PC-9 (cell line): ENCODE measurements at regions not wholly inside any gene's neighbourhood (a gene's known extent, or its start where the extent isn't known, plus 50 kb on each side); places are given as distances from the start of the nearest gene placed in this dataset.

Source experiments
- BruUV-seq: library from RNA; stranded (reverse); fragments of 400-500 nt; replicated peaks from 2 replicates; lab custom pipeline; 2021; lab: Mats Ljungman, UMichigan
- CTCF ChIA-PET: fragments of 300-600 bp; sonication (Branson Sonifier 250); formaldehyde crosslinking; loops from one replicate; lab custom pipeline; 2022; ENCODE audit warnings: antibody characterized with exemption; lab: Charles Lee
- POLR2A ChIA-PET: fragments of 300-600 bp; sonication (Branson Sonifier 250); formaldehyde crosslinking; loops from one replicate; lab custom pipeline; 2022; ENCODE audit warnings: antibody characterized with exemption; ENCODE audit not compliant: unreplicated experiment; lab: Charles Lee
- DNase-seq, 2 experiments: peaks; one replicate each; pipeline versions ENCODE4 v3.0.0 to v3.0.0-alpha.2; 2015 to 2022; ENCODE audit warnings: mixed read lengths in 1 of 2
- H2AFZ ChIP-seq: fragments of 200-600 bp; sonication (generic); 2 replicates; pipeline ENCODE4 v1.8.1; 2017; ENCODE audit warnings: antibody characterized with exemption
- H3F3A ChIP-seq: fragments of 200-600 bp; sonication (generic); 2 replicates; pipeline ENCODE4 v1.8.1; 2017; ENCODE audit warnings: antibody characterized with exemption, mild to moderate bottlenecking, low read depth; ENCODE audit not compliant: insufficient read depth
- H3K27ac ChIP-seq: fragments of 200-600 bp; sonication (generic); 2 replicates; pipeline ENCODE4 v1.6.1; 2016; ENCODE audit warnings: mixed run types
- H3K27me3 ChIP-seq: fragments of 200-600 bp; sonication (generic); 2 replicates; pipeline ENCODE4 v1.6.1; 2016; ENCODE audit warnings: low read depth, mixed run types; ENCODE audit not compliant: insufficient read depth
- H3K36me3 ChIP-seq: fragments of 200-600 bp; sonication (generic); 2 replicates; pipeline ENCODE4 v1.6.1; 2016; ENCODE audit warnings: low read depth, mixed run types
- H3K4me1 ChIP-seq: fragments of 200-600 bp; sonication (generic); replicated peaks from 2 replicates; pipeline ENCODE4 v1.6.1; 2016; ENCODE audit warnings: mixed run types; ENCODE audit not compliant: insufficient read depth
- H3K4me2 ChIP-seq: fragments of 200-600 bp; sonication (generic); 2 replicates; pipeline ENCODE4 v1.6.1; 2017; ENCODE audit warnings: mixed run types
- H3K4me3 ChIP-seq: fragments of 200-600 bp; sonication (generic); 2 replicates; pipeline ENCODE4 v1.6.1; 2016; ENCODE audit warnings: mixed run types
- H3K79me2 ChIP-seq: fragments of 200-600 bp; sonication (generic); 2 replicates; pipeline ENCODE4 v1.6.1; 2017; ENCODE audit warnings: low read depth, mixed run types
- H3K9me2 ChIP-seq: fragments of 200-600 bp; sonication (generic); 2 replicates; pipeline ENCODE4 v1.8.1; 2017; ENCODE audit warnings: mild to moderate bottlenecking; ENCODE audit not compliant: insufficient read depth
- H3K9me3 ChIP-seq: fragments of 200-600 bp; sonication (generic); 2 replicates; pipeline ENCODE4 v1.8.1; 2016; ENCODE audit warnings: low read depth; ENCODE audit not compliant: insufficient read depth
- H4K20me1 ChIP-seq: fragments of 200-600 bp; sonication (generic); 2 replicates; pipeline ENCODE4 v1.8.1; 2017; ENCODE audit not compliant: insufficient read depth
- CTCF ChIP-seq: fragments of 200-600 bp; sonication (generic); conservative IDR thresholded peaks from 2 replicates; pipeline ENCODE4 v1.6.1; 2017; ENCODE audit warnings: mixed run types, antibody characterized with exemption, mild to moderate bottlenecking, moderate library complexity
- EZH2 ChIP-seq: fragments of 200-600 bp; sonication (generic); IDR thresholded peaks from 2 replicates; pipeline ENCODE4 v1.8.0; 2017; ENCODE audit warnings: antibody characterized with exemption, low read depth
- intact Hi-C: fragments of 100-400 bp; cut with micrococcal nuclease; formaldehyde crosslinking; loops from one replicate; pipeline ENCODE4 v1.10.0; 2022; ENCODE audit not compliant: unreplicated experiment

GRCh38 chr7:17036584-17036983 is 154.8 kb upstream of the AGR3 start:
- Histone ChIP-seq H3K9me3 (peaks cover 14% of the 10 kb centered on the region; the same call in 1 of the 2 replicates), H4K20me1 (no peaks in the 10 kb centered on the region), H3K4me2 (no peak overlapping the region), H3K36me3 (no peaks in the 10 kb centered on the region), H3K9me2 (no peaks in the 10 kb centered on the region), H3K4me1 (peaks cover 57% of the 10 kb centered on the region), H3F3A (peaks cover 38% of the 10 kb centered on the region), H3K79me2 (no peaks in the 10 kb centered on the region), H2AFZ (no peak overlapping the region), H3K4me3 (no peak overlapping the region), H3K27ac (no peak overlapping the region), H3K27me3 (no peaks in the 10 kb centered on the region)
- TF ChIP-seq CTCF (no peak), EZH2 (no peak)
- DNase-seq: no peak
- intact Hi-C loops: loop anchor here (10.0 kb wide), 1 partner anchor 488 kb away; no protein-coding TSS in a partner anchor
- BruUV-seq: no TSS peak
- ChIA-PET POLR2A (no interaction called here), CTCF (no interaction called here)

GRCh38 chr7:17037356-17037755 is 155.6 kb upstream of the AGR3 start:
- ChIA-PET POLR2A (interaction anchor here (0.6 kb wide), 1 partner anchor 22 kb away, joined by 3 read pairs; no protein-coding TSS in a partner anchor), CTCF (interaction anchor here (1.7 kb wide), 1 partner anchor 54 kb away, joined by 4 read pairs; no protein-coding TSS in a partner anchor)
- H3K79me2 ChIP-seq: no peaks in the 10 kb centered on the region
- peaks cover 57% of the 10 kb centered on the region for H3K4me1 ChIP-seq
- H3K36me3 ChIP-seq: no peaks in the 10 kb centered on the region
- TF ChIP-seq EZH2 (no peak), CTCF (no peak)
- H3K9me2 ChIP-seq: no peaks in the 10 kb centered on the region
- no peak overlapping the region for H3K27ac ChIP-seq
- no peak overlapping the region for H2AFZ ChIP-seq
- H3K4me2 ChIP-seq: peak overlapping the region; percentile 49; the same call in 1 of the 2 replicates
- H3K4me3 ChIP-seq: no peak overlapping the region
- no peaks in the 10 kb centered on the region for H4K20me1 ChIP-seq
- no peak for DNase-seq
- peaks cover 40% of the 10 kb centered on the region for H3F3A ChIP-seq
- H3K9me3 ChIP-seq: peaks cover 17% of the 10 kb centered on the region; the same call in 1 of the 2 replicates
- intact Hi-C loops: loop anchor here (10.0 kb wide), 1 partner anchor 487 kb away; no protein-coding TSS in a partner anchor
- no peaks in the 10 kb centered on the region for H3K27me3 ChIP-seq
- BruUV-seq: no TSS peak

GRCh38 chr7:17038160-17038782 is 156.5 kb upstream of the AGR3 start:
- peak overlapping the region; percentile 49 for H3K4me2 ChIP-seq
- no peaks in the 10 kb centered on the region for H3K9me2 ChIP-seq
- ChIA-PET CTCF (interaction anchor here (1.7 kb wide), 1 partner anchor 55 kb away, joined by 4 read pairs; no protein-coding TSS in a partner anchor), POLR2A (interaction anchor here (0.6 kb wide), 1 partner anchor 668 kb away, joined by 3 read pairs; no protein-coding TSS in a partner anchor)
- peak overlapping the region; percentile 97 for H3K27ac ChIP-seq
- peaks cover 39% of the 10 kb centered on the region for H3F3A ChIP-seq
- peak overlapping the region; percentile 10; the same call in 1 of the 2 replicates for H2AFZ ChIP-seq
- no peaks in the 10 kb centered on the region for H4K20me1 ChIP-seq
- no peaks in the 10 kb centered on the region for H3K79me2 ChIP-seq
- intact Hi-C loops: loop anchor here (1.0 to 10.0 kb wide), 5 partner anchors 57 to 487 kb away; no protein-coding TSS in a partner anchor
- no TSS peak for BruUV-seq
- TF ChIP-seq EZH2 (no peak), CTCF (no peak)
- DNase-seq: peak in 1 of 2 experiments; percentile 76
- no peaks in the 10 kb centered on the region for H3K27me3 ChIP-seq
- peak overlapping the region; percentile 0; the same call in 1 of the 2 replicates for H3K4me3 ChIP-seq
- peaks cover 17% of the 10 kb centered on the region; the same call in 1 of the 2 replicates for H3K9me3 ChIP-seq
- peaks cover 60% of the 10 kb centered on the region for H3K4me1 ChIP-seq
- H3K36me3 ChIP-seq: no peaks in the 10 kb centered on the region
